Smooth muscle cell (in vitro differentiated cells): ENCODE measurements at regions not wholly inside any gene's neighbourhood (a gene's known extent, or its start where the extent isn't known, plus 50 kb on each side); places are given as distances from the start of the nearest gene placed in this dataset.

Experiments used
- DNase-seq: peaks from one replicate; lab custom pipeline; 2025; ENCODE audit not compliant: unreplicated experiment; lab: John Stamatoyannopoulos, UW
- H2AFZ ChIP-seq: fragments of 200-600 bp; sonication (generic); 2 replicates; pipeline ENCODE4 v1.6.0; 2016; ENCODE audit warnings: antibody characterized with exemption, low read depth, mild to moderate bottlenecking
- H3F3A ChIP-seq: fragments of 200-600 bp; sonication (generic); 2 replicates; pipeline ENCODE4 v1.6.0; 2017; ENCODE audit warnings: antibody characterized with exemption, low read depth
- H3K27ac ChIP-seq: fragments of 200-600 bp; sonication (generic); 2 replicates; pipeline ENCODE4 v1.5.1; 2016; ENCODE audit warnings: low read depth, mild to moderate bottlenecking
- H3K27me3 ChIP-seq: fragments of 200-600 bp; sonication (generic); 2 replicates; pipeline ENCODE4 v1.6.1; 2016; ENCODE audit warnings: low read depth, mild to moderate bottlenecking
- H3K36me3 ChIP-seq: fragments of 200-600 bp; sonication (generic); 2 replicates; pipeline ENCODE4 v1.5.1; 2016; ENCODE audit warnings: low read depth
- H3K4me1 ChIP-seq: fragments of 200-600 bp; sonication (generic); 2 replicates; pipeline ENCODE4 v1.5.1; 2016; ENCODE audit warnings: low read depth
- H3K4me2 ChIP-seq: fragments of 200-600 bp; sonication (generic); 2 replicates; pipeline ENCODE4 v1.6.0; 2016; ENCODE audit warnings: mild to moderate bottlenecking
- H3K4me3 ChIP-seq: fragments of 200-600 bp; sonication (generic); 2 replicates; pipeline ENCODE4 v1.5.1; 2016; ENCODE audit warnings: mild to moderate bottlenecking
- H3K79me2 ChIP-seq: fragments of 200-600 bp; sonication (generic); 2 replicates; pipeline ENCODE4 v1.6.0; 2016; ENCODE audit warnings: low read depth, mild to moderate bottlenecking
- H3K9ac ChIP-seq: fragments of 200-600 bp; sonication (generic); 2 replicates; pipeline ENCODE4 v1.6.0; 2016; ENCODE audit warnings: low read depth
- H3K9me3 ChIP-seq: fragments of 200-600 bp; sonication (generic); replicated peaks from 2 replicates; pipeline ENCODE4 v1.5.1; 2016; ENCODE audit warnings: low read depth
- H4K20me1 ChIP-seq: fragments of 200-600 bp; sonication (generic); 2 replicates; pipeline ENCODE4 v1.6.0; 2016; ENCODE audit warnings: low read depth
- WGBS: methylation state at CpG from one replicate; pipeline ENCODE4 v1.1.7; 2016; ENCODE audit warnings: low lambda C conversion rate; 5-methylcytosine and 5-hydroxymethylcytosine counted together
- TF ChIP-seq, protein P1 (sequence below): fragments of 200-600 bp; sonication (generic); IDR thresholded peaks from 2 replicates; pipeline ENCODE4 v1.5.1; 2017; ENCODE audit warnings: borderline replicate concordance, mild to moderate bottlenecking, antibody characterized with exemption; ENCODE audit not compliant: insufficient read depth, poor library complexity, severe bottlenecking

DNA sequence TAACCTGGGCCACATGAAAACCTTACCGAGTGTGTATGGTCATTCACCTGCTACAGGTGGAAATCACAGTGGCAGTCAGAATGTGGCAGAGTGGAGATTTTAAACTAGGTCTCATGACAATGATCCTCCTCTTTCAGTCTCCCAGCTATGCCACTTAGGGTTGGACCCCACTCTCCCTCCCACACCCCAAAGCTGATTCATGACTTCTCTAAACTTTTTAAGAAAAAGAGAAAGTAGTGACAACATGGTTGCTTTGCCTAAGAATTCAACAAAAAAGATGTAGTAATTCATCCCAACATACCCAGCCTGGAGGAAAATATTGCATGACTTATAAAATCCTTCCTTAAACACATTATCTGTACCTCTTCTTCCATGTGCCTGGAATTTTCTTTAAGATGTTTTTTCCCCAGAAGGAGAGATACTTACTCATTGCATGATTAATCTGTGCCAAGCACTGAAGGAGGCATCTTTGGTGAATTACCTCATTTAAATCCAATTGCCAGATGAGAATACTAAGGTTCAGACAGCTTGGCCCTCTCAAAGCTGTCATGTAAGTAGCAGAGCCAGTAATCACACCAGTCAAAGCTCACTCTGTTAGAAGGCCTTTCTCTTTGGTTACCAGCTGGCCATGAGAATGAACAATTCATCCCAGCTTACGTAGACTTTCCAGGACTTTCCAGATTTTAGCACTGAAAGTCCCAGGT, 119.9 kb downstream of the COPRS start:
- DNase-seq: no peak
- Histone ChIP-seq H3K27me3 (no peaks in the 10 kb centered on the region), H3K4me3 (no peak overlapping the region), H4K20me1 (no peaks in the 10 kb centered on the region), H3K27ac (peak overlapping the region; percentile 84), H3K9ac (peak overlapping the region; percentile 12), H3K36me3 (no peaks in the 10 kb centered on the region), H3K79me2 (no peaks in the 10 kb centered on the region), H3K9me3 (no peaks in the 10 kb centered on the region), H2AFZ (no peak overlapping the region), H3K4me2 (peak overlapping the region; percentile 11), H3F3A (peaks cover 23% of the 10 kb centered on the region), H3K4me1 (peaks cover 6% of the 10 kb centered on the region)
- 58% methylated on average over 2 of the region's 2 CpGs for WGBS
- TF ChIP-seq, protein P1, sequence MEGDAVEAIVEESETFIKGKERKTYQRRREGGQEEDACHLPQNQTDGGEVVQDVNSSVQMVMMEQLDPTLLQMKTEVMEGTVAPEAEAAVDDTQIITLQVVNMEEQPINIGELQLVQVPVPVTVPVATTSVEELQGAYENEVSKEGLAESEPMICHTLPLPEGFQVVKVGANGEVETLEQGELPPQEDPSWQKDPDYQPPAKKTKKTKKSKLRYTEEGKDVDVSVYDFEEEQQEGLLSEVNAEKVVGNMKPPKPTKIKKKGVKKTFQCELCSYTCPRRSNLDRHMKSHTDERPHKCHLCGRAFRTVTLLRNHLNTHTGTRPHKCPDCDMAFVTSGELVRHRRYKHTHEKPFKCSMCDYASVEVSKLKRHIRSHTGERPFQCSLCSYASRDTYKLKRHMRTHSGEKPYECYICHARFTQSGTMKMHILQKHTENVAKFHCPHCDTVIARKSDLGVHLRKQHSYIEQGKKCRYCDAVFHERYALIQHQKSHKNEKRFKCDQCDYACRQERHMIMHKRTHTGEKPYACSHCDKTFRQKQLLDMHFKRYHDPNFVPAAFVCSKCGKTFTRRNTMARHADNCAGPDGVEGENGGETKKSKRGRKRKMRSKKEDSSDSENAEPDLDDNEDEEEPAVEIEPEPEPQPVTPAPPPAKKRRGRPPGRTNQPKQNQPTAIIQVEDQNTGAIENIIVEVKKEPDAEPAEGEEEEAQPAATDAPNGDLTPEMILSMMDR: no peak

DNA sequence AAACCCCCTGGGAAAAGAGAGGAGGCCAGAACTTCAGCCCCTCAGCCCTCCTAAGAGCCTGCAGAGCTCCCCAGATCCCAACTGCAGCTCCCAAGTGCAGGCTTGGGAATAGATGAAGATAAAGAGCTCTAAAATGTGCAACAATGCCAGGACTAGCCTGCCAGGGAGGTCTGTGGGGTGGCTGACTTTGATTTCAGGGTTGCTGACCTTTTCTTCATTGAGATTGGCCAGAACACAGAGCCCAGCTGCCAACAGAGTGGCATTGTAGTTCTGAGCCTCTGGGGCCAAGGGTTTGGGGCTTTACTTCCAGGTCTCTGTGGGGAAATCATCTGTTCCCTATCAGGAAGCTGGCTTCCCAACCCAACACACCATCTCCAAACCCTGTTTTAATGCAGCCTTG, 120.6 kb downstream of the COPRS start:
- peak overlapping the region; percentile 1 for H3K9ac ChIP-seq

DNA sequence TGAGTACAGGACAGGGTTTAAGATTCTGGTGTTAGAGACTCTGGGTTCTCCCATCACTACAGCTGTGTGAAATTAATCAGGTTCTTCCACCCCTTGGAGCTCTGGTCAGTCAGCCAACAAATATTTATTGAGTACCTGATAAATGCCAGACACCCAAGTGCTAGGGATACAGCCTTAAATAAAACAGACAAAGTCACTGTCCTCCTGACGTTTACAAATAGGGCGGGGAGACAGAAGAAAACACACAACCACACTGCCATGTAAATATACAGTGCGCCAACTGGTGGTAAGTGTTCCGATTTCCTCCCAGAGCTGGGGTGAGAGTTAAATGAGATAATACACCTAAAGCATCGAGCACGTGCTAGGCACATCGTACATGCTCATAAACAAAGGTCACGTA, 121.0 kb downstream of the COPRS start:
- TF ChIP-seq, protein P1: no peak
- no peak for DNase-seq
- Histone ChIP-seq H3F3A (peaks cover 13% of the 10 kb centered on the region), H4K20me1 (no peaks in the 10 kb centered on the region), H3K79me2 (no peaks in the 10 kb centered on the region), H3K27me3 (no peaks in the 10 kb centered on the region), H3K4me1 (no peaks in the 10 kb centered on the region), H3K27ac (peak overlapping the region; percentile 84), H3K4me3 (no peak overlapping the region), H3K4me2 (peak overlapping the region; percentile 11), H3K9ac (no peak overlapping the region), H3K9me3 (no peaks in the 10 kb centered on the region), H2AFZ (no peak overlapping the region), H3K36me3 (no peaks in the 10 kb centered on the region)
- WGBS: 49% methylated on average over 8 of the region's 8 CpGs

More for the DNA sequence above, 120.6 kb downstream of the COPRS start:
- Histone ChIP-seq H3F3A (peaks cover 17% of the 10 kb centered on the region), H3K79me2 (no peaks in the 10 kb centered on the region), H3K9me3 (no peaks in the 10 kb centered on the region), H4K20me1 (no peaks in the 10 kb centered on the region), H3K27me3 (no peaks in the 10 kb centered on the region), H3K4me1 (peaks cover under 1% of the 10 kb centered on the region), H3K36me3 (no peaks in the 10 kb centered on the region), H3K27ac (peak overlapping the region; percentile 84), H2AFZ (no peak overlapping the region), H3K4me2 (peak overlapping the region; percentile 11), H3K4me3 (no peak overlapping the region)
- TF ChIP-seq, protein P1: no peak
- DNase-seq: no peak

DNA sequence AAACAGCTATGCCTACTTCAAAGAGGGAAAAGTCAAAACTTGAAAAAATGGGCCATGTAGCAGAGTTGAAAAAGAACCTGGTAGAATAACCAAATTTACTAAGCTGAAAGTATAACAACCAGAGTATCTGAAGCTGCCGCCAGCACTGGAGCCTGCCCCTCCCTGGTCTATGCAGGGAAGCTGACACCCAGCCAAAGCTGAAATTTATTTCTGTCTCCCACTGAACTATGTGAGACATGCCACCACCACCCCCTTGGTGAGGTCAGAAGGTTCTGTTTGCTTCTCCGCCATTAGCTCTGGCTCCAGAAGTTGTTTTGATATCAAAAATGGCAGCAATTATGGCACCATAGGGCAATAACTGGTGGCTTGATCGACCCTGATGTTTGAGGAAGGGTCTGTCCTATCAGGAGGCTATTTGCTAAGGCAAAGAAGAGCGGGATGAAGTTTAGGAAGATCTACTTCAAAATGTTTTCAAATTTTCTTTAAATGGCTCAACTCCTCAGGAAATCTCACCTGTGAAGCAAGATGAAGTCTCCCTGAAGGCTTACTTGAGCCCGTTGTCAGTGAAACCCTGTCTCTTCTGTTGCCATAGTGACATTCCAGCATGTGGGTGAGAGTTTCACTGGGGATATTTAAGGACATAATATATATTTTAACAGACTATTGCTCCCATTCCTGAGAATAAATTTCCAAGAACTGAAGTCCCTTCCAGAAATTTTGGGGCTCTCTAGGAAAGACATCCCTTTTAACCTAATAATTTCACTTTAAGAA, 122.0 kb downstream of the COPRS start:
- no peak for DNase-seq
- Histone ChIP-seq H3K36me3 (no peaks in the 10 kb centered on the region), H2AFZ (no peak overlapping the region), H3K4me2 (no peak overlapping the region), H4K20me1 (no peaks in the 10 kb centered on the region), H3K4me3 (no peak overlapping the region), H3K9me3 (no peaks in the 10 kb centered on the region), H3F3A (peaks cover 11% of the 10 kb centered on the region), H3K4me1 (no peaks in the 10 kb centered on the region), H3K79me2 (no peaks in the 10 kb centered on the region), H3K9ac (no peak overlapping the region), H3K27ac (peak overlapping the region; percentile 84), H3K27me3 (no peaks in the 10 kb centered on the region)
- WGBS: 85% methylated on average over 5 of the region's 5 CpGs
- TF ChIP-seq, protein P1: no peak
